Karpas-422 (cell line): ENCODE measurements at regions not wholly inside any gene's neighbourhood (a gene's known extent, or its start where the extent isn't known, plus 50 kb on each side); places are given as distances from the start of the nearest gene placed in this dataset.
"Not testable (repeated sequence)": the region's sequence is repeated elsewhere in the genome, so short reads cannot be mapped to it uniquely, and the experiment has no call there.

Source experiments
- DNase-seq: peaks from one replicate; pipeline ENCODE4 v3.0.0-alpha.2; 2015
- H2AFZ ChIP-seq: fragments of 200-600 bp; sonication (generic); 2 replicates; pipeline ENCODE4 v1.6.1; 2014; ENCODE audit warnings: antibody characterized with exemption, low read length, mixed read lengths
- H3K27ac ChIP-seq: fragments of 200-600 bp; sonication (generic); 2 replicates; pipeline ENCODE4 v1.5.1; 2014; ENCODE audit warnings: mild to moderate bottlenecking, low read length, moderate library complexity
- H3K27me3 ChIP-seq: fragments of 200-600 bp; sonication (generic); 2 replicates; pipeline ENCODE4 v1.6.1; 2014; ENCODE audit warnings: low read length, mixed read lengths
- H3K36me3 ChIP-seq: fragments of 200-600 bp; sonication (generic); 2 replicates; pipeline ENCODE4 v1.6.1; 2014; ENCODE audit warnings: low read length, mixed read lengths; ENCODE audit not compliant: insufficient read depth
- H3K4me1 ChIP-seq: fragments of 200-600 bp; sonication (generic); 2 replicates; pipeline ENCODE4 v1.6.1; 2014; ENCODE audit warnings: mild to moderate bottlenecking, low read length, mixed read lengths
- H3K4me2 ChIP-seq: fragments of 200-600 bp; sonication (generic); 2 replicates; pipeline ENCODE4 v1.6.1; 2014; ENCODE audit warnings: low read length, low read depth, mild to moderate bottlenecking; ENCODE audit not compliant: poor library complexity, severe bottlenecking
- H3K4me3 ChIP-seq: fragments of 200-600 bp; sonication (generic); 2 replicates; pipeline ENCODE4 v1.5.1; 2014; ENCODE audit warnings: mild to moderate bottlenecking, antibody characterized with exemption, low read length, mixed read lengths
- H3K79me2 ChIP-seq: fragments of 200-600 bp; sonication (generic); 2 replicates; pipeline ENCODE4 v1.6.1; 2014; ENCODE audit warnings: mild to moderate bottlenecking, low read length, mixed read lengths
- H3K9ac ChIP-seq: fragments of 200-600 bp; sonication (generic); 2 replicates; pipeline ENCODE4 v1.6.0; 2014; ENCODE audit warnings: low read length
- H3K9me2 ChIP-seq: fragments of 200-600 bp; sonication (generic), shearing (Covaris generic); replicated peaks from 2 replicates; pipeline ENCODE4 v1.6.0; 2014; ENCODE audit warnings: mild to moderate bottlenecking, low read length, moderate library complexity; ENCODE audit not compliant: insufficient read depth
- H3K9me3 ChIP-seq: fragments of 300-700, 200-600 bp; sonication (generic); 2 replicates; pipeline ENCODE4 v1.6.1; 2014; ENCODE audit warnings: low read length, mixed read lengths
- H4K20me1 ChIP-seq: fragments of 200-600 bp; sonication (generic); 2 replicates; pipeline ENCODE4 v1.6.1; 2014; ENCODE audit warnings: mild to moderate bottlenecking, antibody characterized with exemption, low read length, low read depth; ENCODE audit not compliant: insufficient read depth

DNA sequence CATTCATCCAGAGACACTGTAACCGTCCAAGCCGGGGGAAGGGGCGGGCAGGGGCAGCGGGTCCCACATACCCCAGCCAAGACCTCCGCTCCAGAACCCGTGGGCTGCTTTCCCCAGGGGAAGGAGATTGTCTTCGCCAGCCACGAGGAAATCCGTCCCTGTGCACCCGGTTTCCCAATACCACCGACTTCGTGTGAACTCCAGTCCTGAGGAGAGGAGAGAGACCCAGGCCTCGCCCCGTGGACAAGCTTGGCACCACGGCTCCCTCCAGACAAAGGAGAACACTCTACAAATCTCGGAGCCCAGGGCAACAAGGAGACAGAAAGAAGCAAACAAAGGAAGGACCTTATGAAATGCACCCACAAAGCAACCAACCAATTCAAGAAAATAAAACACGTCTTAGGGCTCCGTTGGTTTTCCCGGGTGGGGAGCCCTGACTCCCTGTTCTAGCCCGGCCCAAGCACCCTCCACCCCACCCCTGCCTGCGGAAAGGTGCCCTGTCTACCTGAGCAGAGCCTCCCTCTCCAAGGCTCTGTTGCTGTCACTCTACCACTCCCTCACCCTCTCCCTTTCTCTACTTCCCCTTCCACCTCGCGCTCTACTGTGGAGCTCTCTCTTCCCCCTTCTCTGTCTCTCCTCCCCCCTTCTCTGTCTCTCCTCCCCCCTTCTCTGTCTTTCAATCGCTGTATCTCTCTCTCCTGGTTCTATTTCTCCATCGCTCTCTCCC lies 1382.8 kb upstream of the DEFB115 start:
- no peaks in the 10 kb centered on the region for H3K27me3 ChIP-seq
- no peak overlapping the region for H3K4me3 ChIP-seq
- H3K79me2 ChIP-seq = no peaks in the 10 kb centered on the region
- no peak overlapping the region for H3K9ac ChIP-seq
- no peak for DNase-seq
- no peaks in the 10 kb centered on the region for H3K4me1 ChIP-seq
- H3K9me2 ChIP-seq = no peaks in the 10 kb centered on the region
- H3K27ac ChIP-seq = no peak overlapping the region
- H4K20me1 ChIP-seq = no peaks in the 10 kb centered on the region
- H3K9me3 ChIP-seq = peaks cover 17% of the 10 kb centered on the region; the same call in 1 of the 2 replicates
- H3K36me3 ChIP-seq = no peaks in the 10 kb centered on the region
- H2AFZ ChIP-seq = no peak overlapping the region
- no peak overlapping the region for H3K4me2 ChIP-seq

DNA sequence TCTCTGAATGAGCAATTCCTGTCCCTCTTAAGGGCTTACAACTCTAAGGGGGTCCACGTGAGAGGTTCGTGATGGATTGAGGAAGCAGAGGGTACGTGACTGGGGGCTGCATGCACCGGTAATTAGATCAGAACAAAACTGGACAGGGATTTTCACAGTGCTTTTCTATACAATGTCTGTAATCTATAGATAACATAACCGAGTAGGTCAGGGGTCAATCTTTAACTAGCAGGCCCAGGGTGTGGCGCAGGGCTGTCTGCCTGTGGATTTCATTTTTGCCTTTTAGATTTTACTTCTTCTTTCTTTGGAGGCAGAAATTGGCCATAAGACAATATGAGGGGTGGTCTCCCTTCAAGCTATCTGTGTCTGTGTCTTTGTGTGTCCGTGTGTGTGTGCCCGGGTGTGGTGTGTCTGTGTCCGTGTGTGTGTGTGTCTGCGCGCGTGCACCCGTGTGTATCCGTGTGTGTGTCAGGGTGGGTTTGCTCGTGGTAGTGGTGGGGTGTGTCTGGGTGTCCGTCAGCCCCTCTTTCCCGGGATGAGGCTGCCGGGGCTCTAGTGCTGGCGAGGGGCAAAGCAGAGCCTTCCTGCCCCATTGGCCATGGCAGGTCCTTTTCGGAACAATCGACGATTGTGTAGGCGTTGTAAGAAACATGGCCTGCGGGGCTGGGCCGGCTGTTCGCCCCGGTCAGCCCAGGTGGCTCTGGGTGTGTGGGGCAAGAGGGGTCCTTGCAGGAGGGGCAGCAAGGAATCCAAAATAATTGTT lies 1382.0 kb upstream of the DEFB115 start:
- not testable (repeated sequence) for DNase-seq, H3K27ac ChIP-seq, H3K27me3 ChIP-seq, H3K4me1 ChIP-seq, H3K9ac ChIP-seq, H3K36me3 ChIP-seq, H3K79me2 ChIP-seq, H2AFZ ChIP-seq, H3K4me2 ChIP-seq, H3K4me3 ChIP-seq, H3K9me2 ChIP-seq, H4K20me1 ChIP-seq
- H3K9me3 ChIP-seq = peaks cover 17% of the 10 kb centered on the region; the same call in 1 of the 2 replicates

GRCh38 chr20:29876084-29876910 lies 1381.2 kb upstream of the DEFB115 start:
- not testable (repeated sequence) for H4K20me1 ChIP-seq, H3K79me2 ChIP-seq, H3K36me3 ChIP-seq, H3K27ac ChIP-seq, H3K4me3 ChIP-seq, H2AFZ ChIP-seq, H3K4me2 ChIP-seq, DNase-seq, H3K9me2 ChIP-seq, H3K27me3 ChIP-seq, H3K4me1 ChIP-seq, H3K9ac ChIP-seq
- peaks cover 17% of the 10 kb centered on the region; the same call in 1 of the 2 replicates for H3K9me3 ChIP-seq

DNA sequence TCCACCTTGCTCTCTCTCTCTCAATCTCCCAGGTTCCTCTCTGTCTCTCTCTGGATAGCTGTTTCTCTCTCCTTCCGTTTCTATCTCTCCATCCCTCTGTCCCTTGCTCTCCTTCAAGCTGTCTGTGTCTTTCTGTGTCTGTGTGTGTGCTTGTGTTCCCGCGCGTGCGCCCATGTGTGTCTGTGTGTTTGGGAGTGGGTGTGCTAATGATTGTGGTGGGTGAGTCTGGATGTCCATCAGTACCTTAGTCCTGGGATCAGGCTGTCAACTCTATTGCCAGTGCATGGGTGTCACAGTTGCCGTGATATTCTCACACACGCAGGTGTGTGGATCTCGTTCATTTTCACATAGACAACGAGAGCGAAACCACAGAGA lies 1380.6 kb upstream of the DEFB115 start:
- Histone ChIP-seq H3K36me3 (no peaks in the 10 kb centered on the region), H2AFZ (no peak overlapping the region), H3K9me2 (no peaks in the 10 kb centered on the region), H4K20me1 (no peaks in the 10 kb centered on the region), H3K27ac (no peak overlapping the region), H3K4me3 (no peak overlapping the region), H3K9me3 (peaks cover 17% of the 10 kb centered on the region; the same call in 1 of the 2 replicates), H3K9ac (no peak overlapping the region), H3K27me3 (no peaks in the 10 kb centered on the region), H3K79me2 (no peaks in the 10 kb centered on the region), H3K4me1 (no peaks in the 10 kb centered on the region), H3K4me2 (no peak overlapping the region)
- no peak for DNase-seq

DNA sequence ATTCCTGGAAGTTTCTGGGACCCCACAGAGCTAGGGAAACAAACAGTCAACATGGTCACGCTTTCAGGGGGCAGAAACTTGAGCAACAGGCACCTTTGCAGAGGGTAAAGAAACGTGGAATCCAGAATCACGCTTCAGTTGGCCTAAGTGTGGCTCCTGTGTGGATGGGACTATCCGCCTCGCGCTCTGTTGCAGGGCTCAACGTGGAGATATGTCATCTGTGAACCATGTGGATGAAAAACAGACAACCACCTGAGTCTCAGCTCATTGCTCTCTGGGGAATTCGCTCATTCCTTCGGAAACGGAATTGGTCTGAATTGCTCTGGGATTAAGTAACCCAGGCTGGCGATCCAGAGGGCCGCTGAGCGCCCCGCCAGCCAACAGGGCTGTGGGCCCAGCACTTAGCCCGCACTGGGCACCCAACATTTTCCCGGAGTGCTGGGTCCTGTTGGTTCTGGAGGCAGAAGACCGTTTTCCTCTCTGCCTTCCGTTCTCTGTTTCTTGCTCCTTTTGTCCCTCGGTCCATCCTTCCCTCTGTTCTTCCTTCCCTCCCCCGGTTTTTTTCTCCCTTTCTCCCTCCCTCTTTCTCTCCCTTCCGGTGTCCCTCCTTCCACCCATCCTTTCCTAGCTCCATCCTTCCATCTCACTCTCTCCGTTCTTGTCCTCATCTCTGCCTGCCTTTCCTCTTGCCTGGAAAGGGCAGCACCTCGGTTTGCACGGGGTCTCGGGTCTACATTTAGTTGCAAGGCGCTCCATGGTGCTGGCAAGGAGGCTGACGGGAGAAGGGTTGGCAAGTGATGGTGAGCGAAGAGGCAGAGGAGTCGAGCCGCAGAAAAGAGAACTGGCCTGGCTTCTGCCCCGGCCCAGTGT lies 1379.8 kb upstream of the DEFB115 start:
- not testable (repeated sequence) for H3K9me2 ChIP-seq, H4K20me1 ChIP-seq, H3K79me2 ChIP-seq, H3K9ac ChIP-seq, H3K4me2 ChIP-seq, H3K27ac ChIP-seq, H3K4me1 ChIP-seq, DNase-seq, H3K4me3 ChIP-seq, H3K36me3 ChIP-seq, H2AFZ ChIP-seq, H3K27me3 ChIP-seq
- H3K9me3 ChIP-seq = peaks cover 17% of the 10 kb centered on the region; the same call in 1 of the 2 replicates

- Histone ChIP-seq H4K20me1 (no peaks in the 10 kb centered on the region), H2AFZ (no peak overlapping the region), H3K27ac (no peak overlapping the region), H3K9ac (no peak overlapping the region), H3K27me3 (no peaks in the 10 kb centered on the region), H3K4me3 (no peak overlapping the region), H3K9me3 (peaks cover 17% of the 10 kb centered on the region; the same call in 1 of the 2 replicates), H3K4me1 (no peaks in the 10 kb centered on the region), H3K79me2 (no peaks in the 10 kb centered on the region), H3K9me2 (no peaks in the 10 kb centered on the region), H3K36me3 (no peaks in the 10 kb centered on the region), H3K4me2 (no peak overlapping the region)
- no peak for DNase-seq
These were observed 1379.2 kb upstream of the DEFB115 start for GRCh38 chr20:29878281-29878741.

DNA sequence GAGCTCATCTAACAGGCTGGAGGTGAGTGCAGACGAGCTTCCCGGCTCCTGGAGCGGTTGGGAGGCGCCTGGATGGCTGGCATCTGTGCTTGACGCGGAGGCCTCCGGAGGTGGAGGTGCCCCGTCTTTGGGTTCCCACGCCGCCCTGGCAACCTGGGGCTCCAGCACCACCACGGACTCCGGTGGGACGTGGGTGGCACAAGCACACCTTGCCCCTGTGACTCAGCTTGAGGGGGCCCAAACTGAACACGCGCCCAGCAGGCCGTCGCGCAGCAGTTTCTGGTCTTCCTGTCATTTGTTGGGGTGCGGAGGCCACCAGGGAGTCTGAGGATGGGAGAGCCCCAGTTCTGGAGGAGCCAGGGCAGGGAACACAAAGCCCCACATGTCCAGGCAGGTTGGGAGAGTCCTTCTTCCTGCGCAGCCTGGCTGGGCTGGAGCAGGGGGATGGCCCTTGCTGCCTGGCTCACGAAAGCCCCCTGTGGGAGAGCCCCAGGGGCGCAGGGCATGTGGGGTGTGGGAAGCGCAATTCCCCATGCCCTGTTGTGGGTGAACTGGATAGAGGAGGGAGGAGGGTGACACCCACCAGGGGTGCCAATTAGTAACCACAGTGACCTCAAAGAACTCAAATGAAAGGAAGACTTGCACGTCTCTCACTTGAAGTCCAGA lies 1378.6 kb upstream of the DEFB115 start:
- no peak overlapping the region for H3K27ac ChIP-seq
- H3K9ac ChIP-seq = no peak overlapping the region
- H3K4me3 ChIP-seq = no peak overlapping the region
- H2AFZ ChIP-seq = no peak overlapping the region
- H3K9me2 ChIP-seq = no peaks in the 10 kb centered on the region
- no peaks in the 10 kb centered on the region for H3K27me3 ChIP-seq
- H3K36me3 ChIP-seq = no peaks in the 10 kb centered on the region
- DNase-seq = no peak
- H3K79me2 ChIP-seq = no peaks in the 10 kb centered on the region
- peaks cover 17% of the 10 kb centered on the region; the same call in 1 of the 2 replicates for H3K9me3 ChIP-seq
- no peak overlapping the region for H3K4me2 ChIP-seq
- peaks cover 4% of the 10 kb centered on the region for H3K4me1 ChIP-seq
- H4K20me1 ChIP-seq = no peaks in the 10 kb centered on the region
